GM19239 (cell line): ENCODE measurements at regions not wholly inside any gene's neighbourhood (a gene's known extent, or its start where the extent isn't known, plus 50 kb on each side); places are given as distances from the start of the nearest gene placed in this dataset.
"Not testable (repeated sequence)": the region's sequence is repeated elsewhere in the genome, so short reads cannot be mapped to it uniquely, and the experiment has no call there.

Source experiments
- DNase-seq: peaks from one replicate; pipeline ENCODE4 v3.0.0; 2011; ENCODE audit warnings: low spot score; ENCODE audit not compliant: insufficient read length
- FAIRE-seq: peaks from 2 replicates; lab custom pipeline; 2011; peaks lifted over from hg19 to GRCh38; lab: Jason Lieb, UNC

DNA sequence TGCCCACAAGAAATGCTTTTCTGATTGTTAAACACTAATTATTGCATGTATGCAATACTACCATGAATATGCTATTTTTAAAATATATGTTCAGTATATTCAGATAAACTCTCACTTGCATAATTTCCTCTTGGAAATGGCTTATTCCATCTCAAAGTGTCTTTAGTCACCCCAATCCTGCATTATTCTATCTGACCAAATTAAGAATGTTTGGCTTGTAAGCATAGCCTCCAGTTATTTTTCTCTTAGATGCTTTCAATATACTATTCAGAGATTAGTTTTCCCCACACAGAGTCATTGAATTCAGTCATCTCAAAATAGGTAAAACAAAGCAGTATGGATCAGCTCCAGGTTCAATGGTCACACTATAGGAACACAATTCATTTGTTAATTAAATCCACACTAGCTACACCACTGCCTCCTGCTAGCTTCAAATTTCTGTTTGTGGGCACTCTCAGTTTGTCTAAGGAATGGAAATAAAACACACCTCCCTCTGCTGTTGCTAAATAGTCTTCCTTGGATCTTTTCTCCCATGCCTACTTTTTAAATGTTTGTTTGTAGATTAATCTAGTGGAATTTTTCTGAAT, 134.6 kb upstream of the TBCA start:
- no peak for FAIRE-seq
- DNase-seq, result no peak

GRCh38 chr5:77909237-77909636, 133.1 kb upstream of the TBCA start:
- FAIRE-seq (no peak), DNase-seq (no peak)

- no peak for FAIRE-seq
- DNase-seq, result no peak
Observed at GRCh38 chr5:77908787-77909186, 132.6 kb upstream of the TBCA start.

DNA sequence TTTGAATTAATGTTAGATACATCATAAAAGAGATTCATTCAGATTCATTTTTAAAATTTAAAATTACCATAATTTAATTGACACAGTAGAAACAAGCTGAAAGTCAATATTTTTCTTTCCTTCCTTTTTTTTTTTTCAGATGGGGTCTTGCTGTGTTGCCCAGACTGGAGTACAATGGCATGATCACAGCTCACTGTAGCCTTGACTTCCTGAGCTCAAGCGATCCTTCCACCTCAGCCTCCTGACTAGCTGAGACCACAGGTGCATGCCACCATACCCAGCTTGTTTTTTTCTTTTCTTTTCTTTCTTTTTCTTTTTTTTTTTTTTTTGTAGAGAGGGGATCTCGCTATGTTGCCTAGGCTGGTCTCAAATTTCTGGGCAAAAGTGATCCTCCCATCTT, 131.6 kb upstream of the TBCA start:
- DNase-seq (no peak), FAIRE-seq (no peak)

DNA sequence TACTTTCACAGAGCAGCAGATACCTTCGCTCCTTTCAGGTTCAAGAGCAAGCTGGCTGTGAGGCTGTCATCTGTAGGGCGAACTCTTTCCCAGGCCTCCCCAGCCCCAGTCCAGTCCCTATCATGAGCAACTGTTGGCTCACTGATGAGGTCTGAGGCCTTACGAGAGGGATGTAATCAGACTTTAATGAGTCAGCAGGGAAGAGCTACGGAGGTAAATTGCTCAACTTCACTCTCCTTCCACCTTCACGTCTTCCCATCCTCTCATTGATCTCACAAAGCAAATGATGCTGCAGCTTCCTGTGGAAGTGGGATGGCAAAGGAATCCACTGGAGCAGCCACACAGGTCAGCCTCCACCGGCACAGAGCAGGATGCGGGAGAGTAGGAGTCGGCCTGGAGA, 130.7 kb upstream of the TBCA start:
- DNase-seq, result no peak
- FAIRE-seq, result no peak

DNA sequence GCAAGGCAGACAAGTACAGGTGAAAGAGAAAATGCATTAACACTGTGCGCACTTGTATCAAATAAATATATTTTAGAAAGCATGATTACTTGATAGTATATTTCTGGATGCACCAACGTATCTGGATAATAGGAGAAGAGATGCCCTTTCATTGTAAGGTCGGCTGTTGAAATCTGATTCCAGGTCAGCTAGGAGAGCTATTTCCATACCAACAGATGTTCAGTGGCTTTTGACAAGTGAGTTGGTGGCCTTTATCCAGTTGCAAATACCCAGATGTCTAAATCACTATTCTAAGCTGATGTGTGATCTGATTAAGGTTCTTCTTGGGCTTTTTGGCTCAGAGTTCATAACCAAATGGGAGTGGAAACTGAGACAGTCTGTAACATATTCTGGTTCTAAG, 128.2 kb upstream of the TBCA start:
- DNase-seq (no peak), FAIRE-seq (no peak)

DNA sequence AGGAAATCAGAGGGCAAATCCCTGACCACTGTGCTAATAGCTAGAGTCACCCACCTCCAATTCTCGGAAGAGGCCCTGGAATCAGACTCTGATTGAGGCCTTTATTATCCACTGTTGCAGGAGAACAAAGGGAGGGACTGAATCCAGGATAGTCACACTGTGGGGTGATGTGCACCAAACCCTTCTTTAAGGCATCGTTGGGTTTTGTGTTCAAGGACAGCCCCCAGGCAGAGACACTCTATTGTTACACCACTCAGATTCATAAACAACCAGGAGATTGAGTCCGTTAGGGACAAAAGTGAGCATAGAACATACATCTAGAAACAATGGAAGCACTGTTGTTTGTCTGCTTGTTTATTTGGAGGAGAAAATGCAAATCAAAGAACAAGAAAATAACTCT, 124.6 kb upstream of the TBCA start:
- FAIRE-seq (no peak), DNase-seq (no peak)

- DNase-seq (no peak), FAIRE-seq (no peak)
Observed at GRCh38 chr5:77898385-77898784, 122.2 kb upstream of the TBCA start.

GRCh38 chr5:77896338-77896737, 120.2 kb upstream of the TBCA start:
- FAIRE-seq (no peak), DNase-seq (no peak)

GRCh38 chr5:77894103-77894502, 118.0 kb upstream of the TBCA start:
- FAIRE-seq, DNase-seq: not testable (repeated sequence)

DNA sequence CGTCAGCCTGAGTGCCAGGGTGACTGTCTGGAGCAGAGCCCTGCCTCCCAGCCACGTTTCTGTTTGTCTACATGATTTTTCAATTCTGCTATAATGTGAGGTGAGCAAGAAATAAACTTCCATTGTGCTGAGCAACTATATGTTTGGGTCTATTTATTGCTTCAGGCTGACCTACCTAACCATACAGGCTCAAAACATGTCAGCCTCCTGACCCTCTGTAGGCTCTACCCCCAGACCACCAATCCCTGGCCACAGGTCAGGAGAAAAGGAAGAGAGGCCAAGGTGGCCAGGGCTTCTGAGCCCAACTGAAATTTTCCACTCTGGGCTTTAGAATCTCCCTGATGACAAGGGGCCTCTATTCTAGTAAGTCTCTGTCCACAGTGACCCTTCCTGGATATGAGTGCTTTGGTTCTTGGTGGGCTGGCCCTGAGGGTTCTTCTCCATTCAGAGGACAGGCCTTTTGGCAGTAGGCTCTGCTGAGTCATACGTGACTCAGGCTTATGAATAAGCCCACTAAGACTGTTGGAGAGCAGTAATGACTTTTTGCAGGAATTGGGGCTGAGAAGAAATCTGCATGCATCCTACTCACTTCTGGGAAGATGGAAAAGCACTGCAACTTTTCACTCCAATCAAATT, 117.2 kb upstream of the TBCA start:
- DNase-seq, result no peak
- no peak for FAIRE-seq

DNA sequence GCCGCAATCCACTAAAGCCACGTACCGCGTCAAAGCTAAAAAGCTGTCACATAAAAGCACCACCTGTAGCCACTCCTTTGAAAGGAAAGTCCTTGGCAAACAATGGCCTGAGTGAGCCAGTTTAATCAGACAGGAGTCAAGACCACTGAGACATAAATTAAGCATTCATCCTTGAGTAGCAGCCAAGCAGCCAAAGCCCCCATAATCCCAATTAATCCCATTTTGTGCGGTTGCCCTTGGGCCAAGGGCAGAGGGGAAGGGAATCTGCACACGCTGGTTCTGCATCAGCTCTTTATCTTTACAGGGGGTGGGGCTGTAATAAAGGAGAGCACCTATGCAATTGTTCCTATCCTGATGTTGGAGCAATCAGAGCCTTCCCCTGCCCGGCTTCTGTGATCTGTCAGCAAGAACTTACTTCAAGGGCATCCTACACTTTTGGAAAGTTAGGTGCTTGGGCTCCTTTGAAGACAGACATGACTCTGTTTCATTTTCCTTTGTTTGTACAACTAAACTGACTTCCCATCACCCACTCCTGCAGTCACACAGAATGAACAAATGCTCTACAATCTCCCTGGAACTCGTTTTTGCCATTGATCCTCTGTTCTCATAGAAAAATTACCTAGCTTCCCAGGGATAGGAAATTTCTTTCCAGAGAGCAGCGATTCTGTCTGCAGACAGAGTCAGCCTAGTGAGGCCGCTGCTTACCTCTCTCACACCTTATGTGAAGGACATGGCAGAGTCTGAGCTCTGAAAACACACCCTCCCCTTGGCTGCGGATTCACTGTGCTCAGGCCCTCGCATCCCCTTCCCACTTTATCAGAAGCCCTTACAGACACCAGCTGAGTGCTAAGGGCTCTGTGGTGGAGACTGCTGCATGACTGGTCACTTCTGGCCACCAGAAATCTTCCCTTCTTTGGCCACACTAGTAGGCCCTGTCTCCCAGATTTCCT, 116.2 kb upstream of the TBCA start:
- no peak for DNase-seq
- FAIRE-seq, result no peak

- FAIRE-seq (no peak), DNase-seq (no peak)
Observed at GRCh38 chr5:77885519-77885918, 109.4 kb upstream of the TBCA start.

DNA sequence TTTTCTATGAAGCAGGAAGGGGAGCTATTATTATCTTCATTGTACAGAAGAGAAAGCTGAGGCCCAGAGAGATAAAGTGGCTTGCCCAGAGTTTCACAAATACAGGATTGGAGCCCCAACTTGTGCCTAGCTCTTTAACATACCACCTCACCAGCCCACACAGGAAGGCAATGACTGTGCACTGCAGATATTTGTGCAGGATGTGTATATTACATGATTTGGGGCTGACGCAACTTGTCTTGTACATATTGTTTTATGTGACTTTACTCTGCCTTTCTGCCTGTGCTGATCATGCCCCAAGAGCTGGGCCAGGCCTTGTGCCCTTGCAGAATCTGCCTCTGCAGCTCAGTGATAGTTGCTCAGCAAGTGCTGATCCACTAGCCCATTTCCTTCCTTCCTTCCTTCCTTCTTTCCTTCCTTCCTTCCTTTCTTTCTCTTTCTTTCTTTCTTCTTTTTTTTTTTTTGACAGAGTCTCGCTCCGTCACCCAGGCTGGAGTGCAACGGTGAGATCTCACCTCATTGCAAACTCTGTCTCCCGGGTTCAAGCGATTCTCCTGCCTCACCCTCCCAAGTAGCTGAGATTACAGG, 106.6 kb upstream of the TBCA start:
- FAIRE-seq, result no peak
- DNase-seq, result no peak

DNA sequence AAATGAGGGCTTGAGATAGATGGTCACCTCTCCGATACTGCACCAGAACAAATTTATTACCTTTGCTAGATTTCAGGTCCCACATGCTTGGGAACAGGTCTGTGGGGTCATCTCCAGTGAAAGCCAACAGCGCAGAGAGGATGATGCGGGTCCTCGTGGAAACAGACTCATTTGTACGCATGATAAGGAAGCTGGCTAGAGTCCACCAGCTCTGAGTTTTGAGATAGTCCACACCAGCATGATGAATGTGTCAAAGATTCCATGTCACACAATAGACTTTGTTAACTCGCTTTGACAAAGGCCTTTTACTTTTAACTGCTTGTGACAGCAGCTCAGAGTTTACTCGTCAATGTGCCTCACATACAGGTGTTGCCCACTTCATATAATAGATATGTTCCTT, 105.4 kb upstream of the TBCA start:
- no peak for FAIRE-seq
- no peak for DNase-seq

- DNase-seq (no peak), FAIRE-seq (no peak)
Observed at GRCh38 chr5:77877516-77878355, 101.6 kb upstream of the TBCA start.

DNA sequence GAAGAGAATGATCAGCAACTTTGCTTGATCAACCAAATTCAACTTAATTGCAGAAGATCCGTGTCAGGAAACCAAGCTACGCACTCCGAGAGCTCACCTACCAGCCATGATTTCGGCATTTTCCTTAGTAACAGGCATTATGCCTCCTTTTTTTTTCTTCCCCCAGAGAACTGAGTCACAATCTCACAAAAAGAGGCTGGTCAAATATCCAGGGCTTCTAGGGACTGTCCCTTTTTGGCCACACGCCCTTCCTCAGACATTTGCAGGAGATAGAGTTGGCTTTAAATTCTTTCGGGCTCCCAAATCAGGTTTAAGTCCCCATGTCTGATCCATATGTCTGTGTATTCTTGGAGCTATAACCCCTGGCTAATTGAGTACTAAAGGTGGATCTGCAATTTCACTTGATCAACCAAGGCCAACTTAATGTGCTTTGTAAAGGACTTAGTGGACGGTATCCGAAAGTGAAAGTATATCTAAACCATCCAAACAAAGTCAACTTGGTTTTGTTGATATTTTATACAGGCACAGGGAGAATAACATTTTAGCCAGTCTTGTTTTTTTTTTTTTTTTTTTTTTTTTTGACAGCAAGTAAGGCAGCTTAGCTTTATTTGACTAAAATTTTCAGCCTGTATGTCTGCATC, 100.8 kb upstream of the TBCA start:
- no peak for FAIRE-seq

DNA sequence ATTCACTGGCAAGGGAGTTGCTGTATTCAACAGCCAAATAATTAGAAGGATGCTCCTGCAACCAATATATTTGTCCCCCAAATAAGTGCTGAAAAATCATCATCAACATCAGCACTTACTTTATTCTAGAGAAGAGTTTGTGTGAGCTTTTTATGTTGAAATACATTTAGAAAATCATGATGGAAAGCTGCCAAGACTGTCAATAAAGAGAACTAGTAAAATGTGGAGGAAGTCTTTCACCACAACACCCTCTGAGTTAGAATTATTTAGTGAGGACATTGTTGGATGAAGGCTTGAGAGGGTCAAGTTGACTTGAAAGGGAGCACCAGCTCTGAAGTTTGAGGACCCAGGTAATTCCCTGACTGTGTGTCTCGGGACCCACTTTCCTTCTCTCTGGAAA, 100.2 kb upstream of the TBCA start:
- DNase-seq (no peak), FAIRE-seq (no peak)

More for the DNA sequence above, 100.8 kb upstream of the TBCA start:
- DNase-seq, result no peak

DNA sequence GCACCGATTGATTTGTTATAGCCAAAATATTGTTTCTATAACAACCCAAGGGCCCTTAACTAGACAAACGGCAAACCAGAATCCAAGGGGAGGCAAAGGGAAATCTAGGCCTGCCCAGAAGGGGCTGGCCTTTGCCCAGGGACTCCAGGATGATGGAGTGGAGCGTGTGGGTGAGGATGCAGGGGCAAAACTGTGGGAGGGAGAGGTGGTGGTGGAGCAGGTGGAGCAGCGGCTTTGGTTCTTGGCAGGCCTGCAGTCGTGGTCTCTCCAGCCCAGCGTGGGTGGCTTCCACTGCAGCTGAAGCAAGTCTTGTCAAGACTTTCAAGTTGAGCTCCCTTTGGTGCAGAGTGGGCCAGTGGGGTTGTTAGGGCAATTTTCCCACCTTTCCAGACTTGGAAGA, 98.6 kb upstream of the TBCA start:
- DNase-seq (no peak), FAIRE-seq (no peak)

GRCh38 chr5:77873239-77873638, 97.1 kb upstream of the TBCA start:
- no peak for FAIRE-seq
- DNase-seq, result no peak
